GM20000 (cell line): ENCODE measurements at regions not wholly inside any gene's neighbourhood (a gene's known extent, or its start where the extent isn't known, plus 50 kb on each side); places are given as distances from the start of the nearest gene placed in this dataset.

Source experiments
- DNase-seq: peaks from one replicate; pipeline ENCODE4 v3.0.0; 2012; ENCODE audit warnings: low spot score
- CTCF ChIP-seq: IDR thresholded peaks from 2 replicates; pipeline ENCODE4 v1.5.1; 2012; ENCODE audit warnings: mild to moderate bottlenecking, control low read depth; ENCODE audit errors: extremely low read depth, missing control alignments

GRCh38 chr16:59684911-59685310 is 950.8 kb upstream of the GOT2 start:
- TF ChIP-seq CTCF = no peak
- DNase-seq = no peak

GRCh38 chr16:59683709-59684108 is 949.6 kb upstream of the GOT2 start:
- DNase-seq = no peak
- no peak for TF ChIP-seq CTCF

DNA sequence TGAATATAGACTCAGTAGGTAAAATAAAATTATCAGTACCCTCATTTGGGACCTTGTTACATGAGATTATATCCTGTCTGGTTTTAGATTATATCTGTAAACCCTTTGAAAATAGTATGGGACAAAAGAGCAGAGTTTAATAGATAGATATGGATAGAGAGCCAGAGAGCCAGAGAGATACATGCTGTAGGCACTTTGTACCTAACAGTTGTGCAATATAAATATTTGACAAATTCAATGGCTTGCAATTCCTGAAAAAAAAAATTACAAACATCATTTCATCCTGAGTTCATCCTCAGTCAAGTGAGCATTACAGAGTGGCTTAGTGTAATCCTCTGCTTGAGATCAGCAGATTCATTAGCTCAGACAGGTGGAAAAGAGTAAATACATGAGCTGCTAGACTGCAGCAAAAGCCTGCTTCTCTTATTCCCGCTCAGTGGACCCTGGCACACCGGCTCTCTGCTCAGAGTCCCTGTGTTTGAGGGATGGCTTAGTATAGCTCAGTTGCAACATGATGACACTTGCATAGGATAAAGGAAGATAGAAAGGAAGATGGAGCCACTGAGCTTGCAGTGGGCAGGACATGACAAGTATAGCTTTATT is 931.6 kb upstream of the GOT2 start:
- TF ChIP-seq CTCF = no peak
- no peak for DNase-seq

GRCh38 chr16:59658572-59658971 is 924.5 kb upstream of the GOT2 start:
- DNase-seq = no peak
- no peak for TF ChIP-seq CTCF

DNA sequence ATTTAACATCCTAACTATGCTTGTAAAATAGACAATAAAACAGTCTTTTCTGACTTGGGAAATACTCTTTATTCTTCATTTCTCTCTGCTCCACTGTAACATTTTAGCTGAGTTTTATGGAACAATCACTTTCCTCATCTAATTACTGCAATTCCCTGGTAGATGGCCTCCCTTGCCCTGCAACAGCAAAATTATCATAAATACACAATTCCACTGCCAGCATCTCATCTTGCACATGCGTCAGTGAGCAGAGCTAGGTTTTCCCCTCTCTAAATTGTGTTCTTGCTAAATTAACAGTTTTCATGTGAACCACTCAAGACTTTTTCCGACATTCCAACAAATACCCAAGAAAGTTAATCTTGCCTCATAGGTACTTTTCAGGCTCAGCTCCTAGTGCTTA is 920.9 kb upstream of the GOT2 start:
- no peak for DNase-seq
- TF ChIP-seq CTCF = no peak

DNA sequence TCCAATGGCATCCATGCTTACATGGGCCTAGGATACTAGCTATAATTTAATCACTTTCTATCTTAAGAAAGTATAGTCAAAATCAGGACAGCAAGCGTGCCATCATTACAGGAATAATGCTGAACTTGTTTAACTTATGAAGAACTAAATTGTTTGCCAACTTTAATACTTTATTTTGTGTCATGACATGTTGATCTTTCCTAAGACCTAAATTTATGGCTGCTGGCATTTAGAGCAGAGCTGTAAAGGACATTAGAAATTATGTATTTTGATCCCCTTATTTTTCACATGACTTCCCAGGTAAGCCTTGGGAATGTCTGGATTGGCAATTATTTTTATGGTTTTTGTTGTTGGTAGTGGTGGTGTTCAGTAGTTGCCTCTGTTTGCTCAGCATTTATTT is 920.3 kb upstream of the GOT2 start:
- no peak for DNase-seq
- TF ChIP-seq CTCF = no peak

DNA sequence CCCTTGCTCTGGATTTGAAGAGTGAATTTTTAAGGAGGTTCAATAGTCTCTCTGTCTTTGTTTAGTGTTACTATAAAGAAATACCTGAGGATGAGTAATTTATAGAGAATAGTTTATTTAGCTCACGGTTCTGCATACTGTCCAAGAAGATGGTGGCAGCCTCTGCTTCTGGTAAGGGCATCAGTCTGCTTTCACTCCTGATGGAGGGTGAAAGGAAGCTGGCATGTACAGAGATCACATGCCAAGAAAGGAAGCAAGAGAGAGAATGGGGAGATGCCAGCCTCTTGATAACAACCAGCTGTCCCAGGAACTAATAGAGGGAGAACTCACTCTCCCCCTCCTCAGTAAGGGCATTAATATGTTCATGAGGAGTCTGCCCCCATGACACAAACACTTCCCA is 917.5 kb upstream of the GOT2 start:
- no peak for DNase-seq
- no peak for TF ChIP-seq CTCF

GRCh38 chr16:59645194-59645593 is 911.1 kb upstream of the GOT2 start:
- no peak for TF ChIP-seq CTCF
- no peak for DNase-seq
